ENCODE measurements at regions not wholly inside any gene's neighbourhood (a gene's known extent, or its start where the extent isn't known, plus 50 kb on each side); places are given as distances from the start of the nearest gene placed in this dataset.

- no peak for DNase-seq
Observed at GRCh38 chr5:174293006-174293405, 247.5 kb downstream of the NSG2 start.

- no peak for DNase-seq
Observed at GRCh38 chr5:174293481-174293880, 248.0 kb downstream of the NSG2 start.

- no peak for DNase-seq
Observed at GRCh38 chr5:174294891-174295620, 249.6 kb downstream of the NSG2 start.

GRCh38 chr5:174295702-174296436, 250.4 kb downstream of the NSG2 start:
- no peak for DNase-seq

GRCh38 chr5:174300118-174300940, 254.8 kb downstream of the NSG2 start:
- no peak for DNase-seq

GRCh38 chr5:174300941-174301761, 255.6 kb downstream of the NSG2 start:
- DNase-seq = no peak

GRCh38 chr5:174301848-174302625, 256.5 kb downstream of the NSG2 start:
- no peak for DNase-seq

GRCh38 chr5:174303035-174303434, 257.5 kb downstream of the NSG2 start:
- DNase-seq = no peak

- DNase-seq = no peak
Observed at GRCh38 chr5:174303437-174304045, 258.0 kb downstream of the NSG2 start.

- DNase-seq = no peak
Observed at GRCh38 chr5:174305241-174305681, 259.8 kb downstream of the NSG2 start.

GRCh38 chr5:174306345-174307030, 261.0 kb downstream of the NSG2 start:
- DNase-seq = no peak

- DNase-seq = no peak
Observed at GRCh38 chr5:174307031-174307408, 261.5 kb downstream of the NSG2 start.

- DNase-seq = no peak
Observed at GRCh38 chr5:174307656-174308271, 262.3 kb downstream of the NSG2 start.

- DNase-seq = no peak
Observed at GRCh38 chr5:174309131-174309795, 263.8 kb downstream of the NSG2 start.

- no peak for DNase-seq
Observed at GRCh38 chr5:174310243-174310642, 264.7 kb downstream of the NSG2 start.

GRCh38 chr5:174310706-174311105, 265.2 kb downstream of the NSG2 start:
- DNase-seq = no peak

GRCh38 chr5:174311121-174311520, 265.6 kb downstream of the NSG2 start:
- no peak for DNase-seq

- DNase-seq = peak; percentile 39 to 51
Observed at GRCh38 chr5:174311531-174312269, 266.2 kb downstream of the NSG2 start.

GRCh38 chr5:174312270-174312617, 266.7 kb downstream of the NSG2 start:
- DNase-seq = no peak
